CD4-positive, alpha-beta memory T cell (primary cell): ENCODE measurements at regions not wholly inside any gene's neighbourhood (a gene's known extent, or its start where the extent isn't known, plus 50 kb on each side); places are given as distances from the start of the nearest gene placed in this dataset.
"Not testable (repeated sequence)": the region's sequence is repeated elsewhere in the genome, so short reads cannot be mapped to it uniquely, and the experiment has no call there.

Source experiments
- CTCF ChIA-PET: fragments of 350-600 bp; sonication (Branson Sonifier 250); formaldehyde crosslinking; loops from one replicate; lab custom pipeline; 2021; ENCODE audit warnings: inconsistent platforms; ENCODE audit not compliant: partially characterized antibody; lab: Charles Lee
- POLR2A ChIA-PET: fragments of 350-600 bp; sonication (Branson Sonifier 250); formaldehyde crosslinking; loops from one replicate; lab custom pipeline; 2021; ENCODE audit not compliant: partially characterized antibody; lab: Charles Lee
- DNase-seq, 5 donors: peaks; one replicate each; pipeline versions ENCODE4 v3.0.0 to v3.0.0-alpha.2; 2020 to 2022; ENCODE audit warnings: mixed read lengths in 1 of 5
- H3K27ac ChIP-seq: one replicate; pipeline ENCODE4 v1.7.0; 2013; ENCODE audit warnings: low read depth, low read length
- H3K27me3 ChIP-seq: 2 replicates; pipeline ENCODE4 v1.7.0; 2013; ENCODE audit warnings: mild to moderate bottlenecking, low read length, moderate library complexity; ENCODE audit not compliant: insufficient read depth
- H3K36me3 ChIP-seq: 2 replicates; pipeline ENCODE4 v1.7.0; 2013; ENCODE audit warnings: mild to moderate bottlenecking, low read length, moderate library complexity; ENCODE audit not compliant: insufficient read depth
- H3K4me1 ChIP-seq: 2 replicates; pipeline ENCODE4 v1.7.0; 2013; ENCODE audit warnings: mild to moderate bottlenecking, low read length, moderate library complexity; ENCODE audit not compliant: insufficient read depth
- H3K4me3 ChIP-seq, 2 donors: one replicate each; pipeline ENCODE4 v1.7.0; 2013; ENCODE audit warnings: low read length in 2 of 2, mild to moderate bottlenecking in 1 of 2
- H3K9me3 ChIP-seq, 2 donors: one replicate each; pipeline ENCODE4 v1.7.0; 2013; ENCODE audit warnings: low read length in 2 of 2, control low read depth in 1 of 2; ENCODE audit not compliant: control insufficient read depth in 1 of 2
- H3K27ac Mint-ChIP-seq, 7 donors: one replicate each; pipeline ENCODE4 v1.8.0; 2020 to 2021; ENCODE audit warnings: mixed read lengths in 7 of 7, mild to moderate bottlenecking in 6 of 7, inconsistent platforms in 3 of 7, moderate library complexity in 3 of 7
- H3K27me3 Mint-ChIP-seq, 2 donors: one replicate each; pipeline ENCODE4 v1.8.0; 2020 to 2021; ENCODE audit warnings: mixed read lengths in 2 of 2
- H3K36me3 Mint-ChIP-seq, 2 donors: one replicate each; pipeline ENCODE4 v1.8.0; 2020 to 2021; ENCODE audit warnings: mixed read lengths in 2 of 2, inconsistent platforms in 1 of 2, mild to moderate bottlenecking in 1 of 2
- H3K4me1 Mint-ChIP-seq, 4 donors: one replicate each; pipeline ENCODE4 v1.8.0; 2020 to 2021; ENCODE audit warnings: mixed read lengths in 4 of 4, mild to moderate bottlenecking in 1 of 4
- H3K4me3 Mint-ChIP-seq, 8 donors: one replicate each; pipeline ENCODE4 v1.8.0; 2020 to 2021; ENCODE audit warnings: mixed read lengths in 8 of 8, mild to moderate bottlenecking in 7 of 8, moderate library complexity in 6 of 8, inconsistent platforms in 3 of 8
- H3K9me3 Mint-ChIP-seq, 8 donors: one replicate each; pipeline ENCODE4 v1.8.0; 2020 to 2021; ENCODE audit warnings: mixed read lengths in 8 of 8, mild to moderate bottlenecking in 5 of 8, inconsistent platforms in 3 of 8, moderate library complexity in 1 of 8
- intact Hi-C: fragments of 100-400 bp; cut with micrococcal nuclease; formaldehyde crosslinking; loops from one replicate; pipeline ENCODE4 v1.15.1; 2023

- H3K27ac ChIP-seq, H3K36me3 ChIP-seq, H3K36me3 Mint-ChIP-seq, H3K4me3 Mint-ChIP-seq, POLR2A ChIA-PET, H3K4me1 ChIP-seq, DNase-seq, H3K9me3 ChIP-seq, H3K4me1 Mint-ChIP-seq, intact Hi-C loops, H3K9me3 Mint-ChIP-seq, H3K27me3 Mint-ChIP-seq, H3K27ac Mint-ChIP-seq, H3K4me3 ChIP-seq, CTCF ChIA-PET, H3K27me3 ChIP-seq: not testable (repeated sequence)
Observed at GRCh38 chr2:95770726-95771125, 178.9 kb downstream of the TRIM43 start.

GRCh38 chr2:95774322-95775192, 182.8 kb downstream of the TRIM43 start:
- DNase-seq, intact Hi-C loops, H3K27me3 ChIP-seq, H3K27ac ChIP-seq, H3K4me3 ChIP-seq, H3K27ac Mint-ChIP-seq, H3K27me3 Mint-ChIP-seq, H3K4me1 ChIP-seq, H3K4me3 Mint-ChIP-seq, H3K36me3 ChIP-seq, H3K9me3 Mint-ChIP-seq, H3K9me3 ChIP-seq, H3K36me3 Mint-ChIP-seq, H3K4me1 Mint-ChIP-seq, CTCF ChIA-PET, POLR2A ChIA-PET: not testable (repeated sequence)

GRCh38 chr2:95775193-95775531, 183.4 kb downstream of the TRIM43 start:
- H3K4me1 ChIP-seq, H3K27me3 ChIP-seq, H3K36me3 Mint-ChIP-seq, H3K27me3 Mint-ChIP-seq, H3K27ac ChIP-seq, H3K27ac Mint-ChIP-seq, H3K4me3 ChIP-seq, H3K9me3 ChIP-seq, CTCF ChIA-PET, DNase-seq, H3K9me3 Mint-ChIP-seq, POLR2A ChIA-PET, H3K4me3 Mint-ChIP-seq, intact Hi-C loops, H3K4me1 Mint-ChIP-seq, H3K36me3 ChIP-seq: not testable (repeated sequence)
